Endothelial cell of hepatic sinusoid (primary cell): ENCODE measurements at regions not wholly inside any gene's neighbourhood (a gene's known extent, or its start where the extent isn't known, plus 50 kb on each side); places are given as distances from the start of the nearest gene placed in this dataset.
"Not testable (repeated sequence)": the region's sequence is repeated elsewhere in the genome, so short reads cannot be mapped to it uniquely, and the experiment has no call there.

Experiments
- in situ Hi-C: cut with HindIII; loops from 2 replicates; pipeline ENCODE4 v1.10.0; 2017; ENCODE audit warnings: low sequenced_read_pairs

GRCh38 chr7:17436126-17436525 lies 137.7 kb downstream of the AHR start:
- in situ Hi-C loops: no loop called here

DNA sequence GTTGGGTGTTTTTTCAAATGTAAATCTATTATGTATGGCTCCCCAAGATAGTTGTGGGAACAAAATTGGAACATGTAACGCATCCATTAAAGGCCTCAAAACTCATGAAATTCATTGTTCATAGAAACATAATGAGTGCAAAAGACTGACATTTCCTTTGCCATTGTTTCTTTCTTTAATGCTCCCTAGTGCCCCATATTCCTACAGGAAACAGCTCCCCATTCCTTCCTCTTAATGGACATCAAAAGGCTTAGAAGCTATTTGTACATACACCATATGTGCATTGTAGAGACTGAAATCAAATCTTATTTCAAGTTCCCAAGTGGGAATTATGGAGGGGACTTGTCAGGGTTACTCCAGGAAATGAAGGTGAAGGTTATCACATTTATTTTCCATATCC lies 139.1 kb downstream of the AHR start:
- in situ Hi-C loops: no loop called here

DNA sequence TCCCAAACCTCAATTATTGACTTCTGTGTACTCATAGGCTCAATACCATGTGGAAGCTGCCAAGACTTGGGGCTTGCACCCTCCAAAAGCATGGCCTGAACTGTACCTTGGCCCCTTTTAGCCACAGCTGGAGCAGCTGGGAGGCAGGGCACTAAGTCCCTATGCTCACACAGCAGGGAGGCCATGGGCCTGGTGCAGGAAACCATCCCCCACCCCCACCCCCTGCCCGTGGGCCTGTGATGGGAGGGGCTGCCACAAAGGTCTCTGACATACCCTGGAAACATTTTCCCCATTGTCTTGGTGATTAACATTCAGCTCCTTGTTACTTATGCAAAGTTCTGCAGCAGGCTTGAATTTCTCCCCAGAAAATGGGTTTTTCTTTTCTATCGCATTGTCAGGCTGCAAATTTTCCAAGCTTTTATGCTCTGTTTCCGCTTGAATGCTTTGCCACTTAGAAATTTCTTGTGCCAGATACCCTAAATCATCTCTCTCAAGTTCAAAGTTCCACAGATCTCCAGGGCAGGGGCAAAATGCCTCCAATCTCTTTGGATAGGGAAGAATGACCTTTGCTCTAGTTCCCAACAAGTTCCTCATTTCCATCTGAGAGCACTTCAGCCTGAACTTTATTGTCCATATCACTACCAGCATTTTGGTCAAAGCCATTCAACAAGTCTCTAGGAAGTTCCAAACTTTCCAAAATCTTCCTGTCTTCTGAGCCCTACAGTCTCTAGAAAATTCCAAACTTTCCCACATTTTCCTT lies 141.8 kb downstream of the AHR start:
- in situ Hi-C loops: not testable (repeated sequence)

DNA sequence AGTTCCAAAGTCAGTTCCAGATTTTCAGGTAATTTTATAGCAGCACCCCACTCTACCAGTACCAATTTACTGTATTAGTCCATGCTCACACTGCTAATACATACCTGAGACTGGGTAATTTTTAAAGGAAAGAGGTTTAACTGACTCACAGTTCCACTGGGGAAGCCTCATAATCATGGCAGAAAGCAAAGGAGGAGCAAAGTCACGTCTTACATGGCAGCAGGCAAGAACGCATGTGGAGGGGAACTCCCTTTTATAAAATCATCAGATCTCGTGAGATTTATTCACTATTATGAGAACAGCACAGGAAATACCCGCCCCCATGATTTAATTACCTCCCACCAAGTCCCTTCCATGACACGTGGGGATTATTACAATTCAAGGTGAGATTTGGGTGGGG lies 142.4 kb downstream of the AHR start:
- in situ Hi-C loops: no loop called here

DNA sequence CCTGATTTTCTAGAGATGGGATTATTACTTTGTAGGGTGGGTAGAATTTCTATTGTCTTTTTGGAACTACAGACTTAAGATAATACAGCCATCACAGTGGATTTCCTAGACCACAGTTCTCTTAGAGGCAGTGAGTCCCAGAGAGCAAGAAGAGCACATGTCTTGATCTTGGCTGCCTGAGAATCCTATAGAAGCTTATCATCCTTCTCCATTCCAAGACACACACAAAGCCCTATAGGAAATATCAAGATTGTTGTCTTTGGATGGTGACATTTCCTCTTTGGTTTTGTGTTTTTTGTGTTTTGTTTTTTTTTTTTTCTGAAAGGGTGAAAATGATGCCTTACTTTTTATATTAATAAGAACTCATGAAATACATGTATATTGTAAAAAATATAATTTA lies 143.1 kb downstream of the AHR start:
- in situ Hi-C loops: no loop called here

- in situ Hi-C loops: no loop called here
These were observed 145.7 kb downstream of the AHR start for GRCh38 chr7:17444151-17444550.

GRCh38 chr7:17444673-17445072 lies 146.2 kb downstream of the AHR start:
- in situ Hi-C loops: no loop called here

DNA sequence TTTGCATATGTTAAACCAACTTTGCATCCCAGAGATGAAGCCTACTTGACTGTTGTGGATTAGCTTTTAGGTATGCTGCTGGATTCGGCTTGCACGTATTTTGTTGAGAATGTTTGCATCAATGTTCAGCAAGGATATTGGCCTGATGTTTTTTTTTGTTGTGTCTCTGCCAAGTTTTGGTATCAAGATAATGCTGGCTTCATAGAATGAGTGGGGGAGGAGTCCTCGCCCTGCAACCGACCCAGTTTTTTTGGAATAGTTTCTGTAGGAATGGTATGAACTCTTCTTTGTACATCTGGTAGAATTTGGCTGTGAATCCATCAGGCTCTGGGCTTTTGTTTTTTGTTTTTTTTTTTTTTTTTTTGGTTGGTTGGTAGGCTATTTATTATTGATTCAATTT lies 147.9 kb downstream of the AHR start:
- in situ Hi-C loops: no loop called here

DNA sequence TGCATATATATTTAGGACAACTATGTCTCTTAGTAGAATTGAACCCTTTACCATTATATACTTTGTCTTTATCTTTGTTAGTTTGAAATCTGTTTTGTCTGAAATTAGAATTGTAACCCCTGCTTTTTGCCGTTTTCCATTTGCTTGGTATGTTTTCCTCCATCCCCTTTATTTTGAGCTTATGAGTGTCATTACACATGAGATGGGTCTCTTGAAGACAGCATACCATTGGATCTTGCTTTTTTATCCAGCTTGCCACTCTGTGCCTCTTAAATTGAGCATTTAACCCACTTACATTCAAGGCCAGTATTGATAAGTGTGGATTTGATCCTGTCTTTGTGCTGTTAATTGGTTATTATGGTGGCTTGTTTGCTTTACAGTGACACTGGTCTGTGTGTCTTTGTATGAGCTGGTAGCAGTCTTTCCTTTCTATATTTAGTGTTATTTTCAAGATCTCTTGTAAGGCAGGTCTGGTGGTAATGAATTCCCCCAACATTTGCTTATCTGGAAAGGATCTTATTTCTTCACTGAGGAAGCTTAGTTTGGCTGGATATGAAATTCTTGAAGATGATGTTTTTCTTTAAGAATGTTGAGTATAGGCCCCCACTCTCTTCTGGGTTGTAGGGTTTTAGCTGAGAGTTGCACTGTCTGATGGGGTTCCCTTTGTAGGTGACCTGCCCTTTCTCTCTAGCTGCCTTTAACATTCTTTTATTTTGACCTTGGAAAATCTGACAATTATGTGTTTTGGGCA lies 149.5 kb downstream of the AHR start:
- in situ Hi-C loops: no loop called here

DNA sequence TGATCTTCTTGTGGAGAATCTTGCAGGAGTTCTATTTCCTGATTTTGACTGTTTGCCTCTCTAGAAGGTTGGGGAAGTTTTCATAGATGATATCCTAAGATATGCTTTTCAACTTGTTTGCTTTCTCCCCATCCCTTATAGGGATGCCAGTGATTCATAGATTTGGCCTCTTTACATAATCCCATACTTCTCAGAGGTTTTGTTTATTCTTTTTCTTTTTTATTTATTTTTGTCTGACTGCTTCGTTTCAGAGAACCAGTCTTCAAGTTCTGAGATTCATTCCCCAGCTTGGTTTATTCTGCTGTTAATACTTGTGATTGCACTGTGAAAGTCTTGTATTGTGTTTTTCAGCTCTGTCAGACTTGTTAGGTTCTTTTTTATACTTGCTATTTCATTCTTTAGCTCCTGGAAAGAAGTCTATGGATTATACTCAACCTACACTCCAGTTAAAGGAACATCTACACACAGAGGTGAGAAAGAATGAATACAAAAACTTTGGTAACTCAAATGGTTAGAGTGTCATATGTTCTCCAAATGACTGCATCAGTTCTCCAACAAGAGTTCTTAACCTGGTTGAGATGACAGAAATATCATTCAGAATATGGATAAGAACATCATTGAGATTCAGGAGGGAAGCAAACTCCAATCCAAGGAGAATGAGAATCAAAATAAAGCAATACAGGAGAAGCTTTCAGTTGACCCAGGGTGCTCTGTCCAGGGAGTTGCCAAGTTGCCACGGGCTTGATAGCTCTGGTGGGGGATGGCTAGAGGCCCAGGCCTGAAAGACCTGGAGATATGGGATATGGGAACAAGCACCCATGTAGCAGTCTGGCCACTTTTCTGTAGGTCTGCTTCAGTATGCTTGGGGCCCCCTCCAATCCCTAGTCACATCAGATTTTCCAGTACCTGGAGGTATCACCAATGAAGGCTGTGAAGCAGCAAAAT lies 150.3 kb downstream of the AHR start:
- in situ Hi-C loops: no loop called here

GRCh38 chr7:17456541-17456940 lies 158.1 kb downstream of the AHR start:
- in situ Hi-C loops: no loop called here

GRCh38 chr7:17460001-17460400 lies 161.5 kb downstream of the AHR start:
- in situ Hi-C loops: loop anchor here (5.0 kb wide), 1 partner anchor 42 kb away; no protein-coding TSS in a partner anchor

DNA sequence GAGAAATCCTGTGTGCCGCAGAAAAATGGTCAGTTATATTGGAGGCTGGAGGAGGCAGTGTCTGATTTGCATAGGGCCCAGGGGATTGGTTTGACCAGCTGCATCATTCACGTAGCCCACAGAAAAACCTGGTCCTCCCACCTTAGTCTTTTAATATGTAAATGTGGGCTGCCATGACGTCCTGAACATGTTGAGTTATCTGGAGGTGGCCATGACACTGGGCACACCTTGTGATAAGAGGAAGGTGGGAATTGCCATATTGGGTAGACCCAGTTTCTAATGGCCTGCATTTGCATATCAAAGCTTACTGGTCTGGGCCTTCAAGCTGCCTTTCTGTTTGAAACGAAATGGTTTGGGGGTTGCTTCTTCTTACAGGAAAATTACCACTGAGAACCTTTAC lies 162.2 kb downstream of the AHR start:
- in situ Hi-C loops: loop anchor here (5.0 kb wide), 1 partner anchor 42 kb away; no protein-coding TSS in a partner anchor

DNA sequence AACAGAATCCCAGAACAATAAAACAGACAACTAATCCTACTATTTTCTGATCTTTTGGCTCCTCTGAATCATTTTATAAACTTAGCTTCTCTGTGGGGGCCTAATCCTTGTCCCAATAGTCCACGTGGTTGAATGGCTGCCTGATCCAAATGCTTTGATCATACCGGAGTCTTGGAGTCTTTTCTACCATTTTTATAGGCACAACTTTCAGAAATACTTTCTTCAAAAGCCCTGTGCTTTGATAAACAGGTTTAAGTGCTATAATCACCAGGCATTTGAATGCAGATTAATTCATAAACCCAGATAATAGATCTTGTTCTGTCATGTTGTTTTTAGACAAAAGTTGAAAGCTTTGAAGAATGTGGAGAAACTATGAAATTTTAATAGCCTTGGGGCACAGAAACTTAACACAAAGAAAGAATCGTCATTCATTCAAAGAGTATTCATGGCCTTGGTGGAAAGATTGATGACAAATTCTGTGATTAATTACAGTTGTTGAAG lies 163.7 kb downstream of the AHR start:
- in situ Hi-C loops: loop anchor here (5.0 kb wide), 1 partner anchor 40 kb away; no protein-coding TSS in a partner anchor

DNA sequence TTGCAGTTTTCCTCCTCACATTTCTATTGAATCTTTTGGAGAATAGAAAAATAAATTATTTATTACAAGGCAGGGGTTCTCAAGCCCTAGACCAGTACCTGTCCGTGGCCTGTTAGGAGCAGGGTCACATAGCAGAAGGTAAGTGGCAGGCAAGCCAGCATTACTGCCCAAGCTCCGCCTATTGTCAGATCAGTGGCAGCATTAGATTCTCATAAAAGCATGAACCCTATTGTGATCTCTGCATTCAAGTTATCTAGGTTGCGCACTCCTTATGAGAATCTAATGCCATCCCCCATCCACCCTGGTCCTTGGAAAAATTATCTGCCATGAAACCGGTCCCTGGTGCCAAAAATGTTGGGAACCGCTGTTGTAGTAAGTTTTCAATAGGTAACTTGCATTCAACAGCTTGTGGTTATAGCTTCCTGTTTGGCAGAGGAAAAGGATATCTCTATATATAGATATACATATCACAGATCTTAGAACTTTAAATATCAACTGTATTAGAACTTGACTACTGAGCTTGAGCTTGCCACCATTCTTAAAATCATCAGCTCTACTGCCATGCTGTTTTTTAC lies 165.1 kb downstream of the AHR start:
- in situ Hi-C loops: loop anchor here (5.0 kb wide), 1 partner anchor 39 kb away; no protein-coding TSS in a partner anchor

DNA sequence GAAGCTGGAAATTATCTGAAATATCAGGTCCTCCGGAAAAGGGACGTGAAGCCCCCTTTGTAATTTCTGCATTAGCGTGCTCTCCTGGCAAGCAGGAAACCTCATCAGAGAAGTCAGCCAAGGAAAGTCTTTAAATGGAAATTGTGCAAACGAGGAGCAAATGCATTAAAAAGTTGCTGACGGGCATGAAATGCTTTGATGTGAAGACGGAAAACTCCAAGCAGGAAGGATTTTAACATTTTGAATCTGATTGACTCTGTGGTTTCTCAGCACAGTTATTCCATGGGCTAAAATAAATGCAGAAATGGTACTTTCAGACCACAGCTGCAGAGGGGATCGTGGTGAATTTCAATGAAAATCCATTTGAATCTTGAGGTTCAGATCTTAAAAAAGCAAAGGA lies 167.8 kb downstream of the AHR start:
- in situ Hi-C loops: no loop called here

GRCh38 chr7:17467386-17467945 lies 169.0 kb downstream of the AHR start:
- in situ Hi-C loops: no loop called here

DNA sequence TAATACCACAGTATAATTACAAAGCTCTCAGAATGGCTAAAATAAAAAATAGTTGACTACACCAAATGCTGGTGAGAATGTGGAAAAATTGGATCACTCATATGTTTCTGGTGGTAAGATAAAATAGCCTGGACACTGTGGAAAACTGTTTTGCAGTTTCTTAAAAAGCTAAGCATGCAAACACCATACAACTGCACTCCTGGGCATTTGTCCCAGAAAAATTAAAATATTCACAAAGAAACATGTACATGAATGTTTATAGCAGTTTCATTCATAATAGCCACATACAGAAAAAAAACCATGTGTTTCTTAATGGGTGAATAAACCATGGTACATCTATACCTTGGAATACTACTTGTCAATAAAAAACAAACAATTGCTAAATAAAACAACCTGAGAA lies 172.9 kb downstream of the AHR start:
- in situ Hi-C loops: no loop called here

- in situ Hi-C loops: no loop called here
These were observed 174.1 kb downstream of the AHR start for GRCh38 chr7:17472518-17472917.

DNA sequence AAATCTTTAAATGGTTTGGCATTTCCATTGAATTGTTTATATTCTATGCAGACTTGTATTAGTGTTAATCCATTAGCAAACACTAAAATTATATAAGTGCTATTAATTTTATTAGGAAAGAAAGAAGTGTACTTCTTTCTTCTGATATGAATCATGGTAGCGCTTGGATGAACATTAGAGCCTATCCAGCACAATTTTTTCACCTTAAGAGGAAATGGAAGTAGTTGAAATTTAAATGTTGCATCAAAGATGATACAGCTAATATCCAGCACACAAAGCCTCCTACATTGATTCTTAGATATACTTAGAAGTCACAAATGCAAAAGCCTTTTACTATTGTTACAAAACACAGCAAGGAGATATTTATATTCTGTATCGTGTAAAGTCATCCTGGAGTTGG lies 174.5 kb downstream of the AHR start:
- in situ Hi-C loops: no loop called here
